ENCODE measurements at regions not wholly inside any gene's neighbourhood (a gene's known extent, or its start where the extent isn't known, plus 50 kb on each side); places are given as distances from the start of the nearest gene placed in this dataset.

- no peak for DNase-seq
Measured at GRCh38 chr12:24554612-24555295, 394.1 kb downstream of the BCAT1 start.

GRCh38 chr12:24553259-24553658 lies 395.6 kb downstream of the BCAT1 start:
- no peak for DNase-seq

GRCh38 chr12:24551163-24551786 lies 397.6 kb downstream of the BCAT1 start:
- no peak for DNase-seq

- no peak for DNase-seq
Measured at GRCh38 chr12:24550609-24551008, 398.3 kb downstream of the BCAT1 start.

- DNase-seq, result no peak
Measured at GRCh38 chr12:24546661-24547060, 402.2 kb downstream of the BCAT1 start.

- DNase-seq, result no peak
Measured at GRCh38 chr12:24546084-24546483, 402.8 kb downstream of the BCAT1 start.

- no peak for DNase-seq
Measured at GRCh38 chr12:24544368-24544767, 404.5 kb downstream of the BCAT1 start.

- DNase-seq, result no peak
Measured at GRCh38 chr12:24541193-24541871, 407.6 kb downstream of the BCAT1 start.

- DNase-seq, result no peak
Measured at GRCh38 chr12:24539646-24540045, 409.3 kb downstream of the BCAT1 start.

- DNase-seq, result no peak
Measured at GRCh38 chr12:24537083-24537860, 411.6 kb downstream of the BCAT1 start.

GRCh38 chr12:24535334-24536069 lies 413.4 kb downstream of the BCAT1 start:
- no peak for DNase-seq

- no peak for DNase-seq
Measured at GRCh38 chr12:24534622-24535021, 414.3 kb downstream of the BCAT1 start.

- DNase-seq, result no peak
Measured at GRCh38 chr12:24533716-24534352, 415.1 kb downstream of the BCAT1 start.

- no peak for DNase-seq
Measured at GRCh38 chr12:24530689-24531088, 418.2 kb downstream of the BCAT1 start.

GRCh38 chr12:24527102-24527501 lies 421.8 kb downstream of the BCAT1 start:
- no peak for DNase-seq

GRCh38 chr12:24522736-24523135 lies 426.2 kb downstream of the BCAT1 start:
- no peak for DNase-seq

GRCh38 chr12:24519759-24520158 lies 429.1 kb downstream of the BCAT1 start:
- DNase-seq, result no peak

- no peak for DNase-seq
Measured at GRCh38 chr12:24517000-24517399, 431.9 kb downstream of the BCAT1 start.

- DNase-seq, result no peak
Measured at GRCh38 chr12:24510581-24511125, 438.2 kb downstream of the BCAT1 start.

- no peak for DNase-seq
Measured at GRCh38 chr12:24507827-24508226, 441.1 kb downstream of the BCAT1 start.

GRCh38 chr12:24505366-24506015 lies 443.4 kb downstream of the BCAT1 start:
- DNase-seq, result no peak

Data from activated CD8-positive, alpha-beta memory T cell treated with anti-CD3 and anti-CD28 coated beads, Interleukin-2, amount 50 U/mL, for 48 hours (primary cell).